G401 (cell line): ENCODE measurements at regions not wholly inside any gene's neighbourhood (a gene's known extent, or its start where the extent isn't known, plus 50 kb on each side); places are given as distances from the start of the nearest gene placed in this dataset.
"Not testable (repeated sequence)": the region's sequence is repeated elsewhere in the genome, so short reads cannot be mapped to it uniquely, and the experiment has no call there.

Source experiments
- DNase-seq: peaks from one replicate; pipeline ENCODE4 v3.0.0-alpha.2; 2015; ENCODE audit warnings: low spot score
- in situ Hi-C: cut with HindIII; loops from 2 replicates; pipeline ENCODE4 v1.10.0; 2016; ENCODE audit warnings: low sequenced_read_pairs, mixed read lengths

- in situ Hi-C loops: no loop called here
- no peak for DNase-seq
Observed at GRCh38 chr2:113342650-113343049, 63.9 kb upstream of the PAX8 start.

GRCh38 chr2:113341870-113342253 is 63.1 kb upstream of the PAX8 start:
- in situ Hi-C loops, DNase-seq: not testable (repeated sequence)

DNA sequence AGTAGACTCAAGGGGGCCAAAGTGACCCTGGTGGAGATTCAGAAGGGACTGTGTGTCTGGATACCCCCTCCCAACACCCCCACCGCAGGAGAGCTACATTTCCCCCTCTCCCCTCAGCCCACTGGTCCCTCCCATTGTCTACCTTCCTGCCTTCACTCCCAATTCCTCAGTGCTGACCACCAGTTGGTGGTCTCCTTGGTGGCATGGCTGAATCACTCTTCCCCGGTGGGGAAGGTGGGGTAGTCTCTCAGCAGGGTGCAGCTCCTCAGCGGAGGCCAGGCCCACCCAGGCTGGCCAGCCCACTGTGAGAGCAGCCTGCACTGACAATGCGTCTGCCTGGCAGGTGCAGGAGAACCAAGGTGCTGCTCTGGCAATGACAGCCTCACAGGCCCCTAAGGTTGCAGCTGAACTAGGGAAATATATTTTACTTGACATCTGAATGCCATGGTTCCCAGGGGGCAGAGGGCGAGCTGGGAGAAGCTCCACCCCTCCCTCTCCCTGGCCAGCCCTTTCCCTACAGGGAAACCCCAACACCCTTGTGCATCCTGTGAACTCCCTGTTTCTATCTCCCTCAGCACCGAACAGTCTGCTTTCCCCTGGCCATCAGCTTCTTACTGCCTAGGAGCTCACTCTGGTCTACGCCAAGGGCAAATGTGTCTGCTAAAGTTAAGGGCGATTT is 62.6 kb upstream of the PAX8 start:
- in situ Hi-C loops: no loop called here
- no peak for DNase-seq

GRCh38 chr2:113337809-113338208 is 59.1 kb upstream of the PAX8 start:
- DNase-seq: no peak
- in situ Hi-C loops: no loop called here

GRCh38 chr2:113336040-113336439 is 57.3 kb upstream of the PAX8 start:
- DNase-seq, in situ Hi-C loops: not testable (repeated sequence)

DNA sequence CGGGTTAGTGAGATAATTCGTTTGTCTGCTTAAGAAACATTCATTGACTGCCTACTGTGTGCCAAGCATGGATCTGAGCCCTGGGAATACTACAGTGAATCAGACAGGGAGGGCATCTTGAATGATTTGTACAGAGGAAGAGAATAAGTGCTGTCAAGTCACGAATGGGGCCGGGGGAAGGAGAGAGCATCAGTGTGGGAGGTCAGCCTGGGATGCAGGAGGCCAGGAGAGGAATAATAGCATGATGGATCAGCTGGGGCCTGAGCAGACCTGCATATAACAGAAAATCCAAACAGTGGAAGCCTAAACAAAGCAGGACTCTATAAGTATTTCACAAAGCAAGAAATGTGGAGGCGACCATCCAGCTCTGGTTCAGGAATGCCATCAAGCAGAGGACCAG is 55.4 kb upstream of the PAX8 start:
- in situ Hi-C loops: no loop called here
- no peak for DNase-seq

DNA sequence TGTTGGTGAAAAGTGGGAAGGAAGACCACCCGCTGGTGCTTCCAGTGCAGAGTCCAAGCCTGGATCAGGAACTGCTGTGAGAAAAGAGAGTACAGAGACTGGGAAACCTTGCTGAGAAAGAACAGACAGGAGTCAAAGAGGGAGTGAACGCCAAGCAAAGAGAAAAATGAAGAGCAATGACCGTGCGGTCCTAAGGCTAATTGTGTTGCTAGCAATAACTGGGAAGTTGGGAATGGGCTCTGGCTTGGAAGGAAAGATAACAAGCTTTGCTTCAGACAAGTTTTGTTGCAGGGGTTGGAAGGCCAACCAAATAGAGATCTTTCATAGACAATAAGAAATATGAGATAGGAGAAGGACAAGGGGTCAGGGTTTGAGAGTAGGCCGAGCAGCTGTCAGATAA is 55.0 kb upstream of the PAX8 start:
- DNase-seq, in situ Hi-C loops: not testable (repeated sequence)

DNA sequence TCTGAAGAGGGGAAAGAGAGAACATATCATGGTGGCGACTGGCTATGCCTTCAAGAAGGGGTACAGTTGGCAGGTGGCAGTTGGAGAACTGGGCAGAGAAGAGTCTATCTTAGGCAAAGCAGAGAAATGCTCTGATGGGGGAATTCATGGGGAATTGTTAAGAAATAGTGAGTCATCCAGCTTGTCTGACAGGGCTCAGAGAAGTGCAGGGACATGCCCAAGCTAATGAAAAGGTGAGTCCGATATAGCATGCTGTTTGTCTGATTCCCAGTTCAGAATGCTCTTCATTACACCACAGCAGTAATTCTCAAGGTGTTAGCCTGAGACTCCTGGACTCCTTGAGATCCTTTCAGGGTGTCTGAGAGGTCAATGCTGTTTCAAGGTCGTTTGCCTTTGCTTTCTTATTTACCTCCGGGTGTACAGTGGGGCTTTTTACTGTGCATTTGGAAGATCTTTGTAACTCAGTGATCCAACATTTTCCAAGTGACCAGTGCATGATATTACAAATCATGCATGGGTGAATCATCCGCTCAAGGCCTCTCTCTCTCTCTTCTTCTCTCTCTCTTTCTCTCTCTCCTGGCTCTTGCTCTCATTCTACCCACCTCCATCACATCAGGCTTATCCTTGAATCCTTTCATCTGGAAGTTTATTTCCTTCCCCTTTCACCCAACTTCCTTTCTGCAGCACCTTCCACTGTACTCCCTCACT is 51.5 kb upstream of the PAX8 start:
- DNase-seq, in situ Hi-C loops: not testable (repeated sequence)

GRCh38 chr2:113328973-113329372 is 50.3 kb upstream of the PAX8 start:
- DNase-seq, in situ Hi-C loops: not testable (repeated sequence)

DNA sequence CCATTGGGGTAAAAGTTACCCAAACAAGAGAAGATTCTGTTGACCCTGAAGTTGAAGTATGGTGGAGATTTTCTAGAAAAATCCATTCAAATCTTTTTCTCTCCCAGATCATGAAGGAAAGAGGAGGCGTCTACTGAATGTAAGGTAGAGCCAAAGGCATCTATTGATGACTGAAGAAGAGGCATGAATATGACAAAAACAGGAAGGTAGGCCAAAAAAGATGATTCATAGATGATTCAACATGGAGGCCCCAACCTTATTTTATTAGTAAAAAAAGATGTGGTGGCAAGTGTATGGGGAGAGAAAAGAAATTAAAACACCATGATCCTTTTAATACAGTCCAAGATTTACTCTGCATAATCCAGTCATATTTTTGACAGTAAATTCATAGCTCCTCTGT is 49.9 kb upstream of the PAX8 start:
- in situ Hi-C loops, DNase-seq: not testable (repeated sequence)
